ENCODE measurements at regions not wholly inside any gene's neighbourhood (a gene's known extent, or its start where the extent isn't known, plus 50 kb on each side); places are given as distances from the start of the nearest gene placed in this dataset.

DNA sequence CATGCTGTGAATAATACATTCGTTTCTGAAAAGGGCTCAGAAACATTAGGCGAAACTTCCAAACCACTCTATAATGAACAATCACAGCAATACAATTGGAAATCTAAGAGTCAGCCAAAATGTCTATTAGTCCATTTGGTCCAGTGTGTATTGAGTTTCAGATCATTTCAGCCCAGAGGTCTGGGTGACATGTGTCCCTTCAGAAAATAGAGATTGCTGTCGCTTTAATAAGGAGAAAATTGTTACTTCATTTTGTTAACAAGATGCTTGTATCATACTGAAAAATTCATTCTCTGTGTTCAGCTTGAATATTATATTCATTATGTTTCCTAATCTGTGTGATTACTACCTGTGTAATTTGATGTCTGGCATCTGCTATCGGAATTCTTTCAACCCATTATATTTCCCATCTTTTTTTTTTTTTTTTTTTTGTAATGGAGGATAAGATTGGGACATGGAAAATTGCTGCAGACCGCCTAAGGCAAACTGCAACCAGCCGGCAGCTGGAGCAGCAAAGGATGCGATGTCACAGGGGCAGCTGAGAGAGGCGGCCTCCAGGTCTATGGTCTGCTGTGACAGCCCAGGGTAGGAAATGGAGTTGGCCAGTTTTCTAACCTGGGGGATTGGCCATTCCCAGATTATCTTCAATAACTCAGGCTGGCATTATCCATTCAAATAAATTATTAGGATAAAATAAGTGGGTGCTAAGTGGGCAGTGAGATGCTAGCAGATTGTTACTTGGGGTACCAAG, 170.9 kb upstream of the NPVF start:
- TF ChIP-seq, protein P1, sequence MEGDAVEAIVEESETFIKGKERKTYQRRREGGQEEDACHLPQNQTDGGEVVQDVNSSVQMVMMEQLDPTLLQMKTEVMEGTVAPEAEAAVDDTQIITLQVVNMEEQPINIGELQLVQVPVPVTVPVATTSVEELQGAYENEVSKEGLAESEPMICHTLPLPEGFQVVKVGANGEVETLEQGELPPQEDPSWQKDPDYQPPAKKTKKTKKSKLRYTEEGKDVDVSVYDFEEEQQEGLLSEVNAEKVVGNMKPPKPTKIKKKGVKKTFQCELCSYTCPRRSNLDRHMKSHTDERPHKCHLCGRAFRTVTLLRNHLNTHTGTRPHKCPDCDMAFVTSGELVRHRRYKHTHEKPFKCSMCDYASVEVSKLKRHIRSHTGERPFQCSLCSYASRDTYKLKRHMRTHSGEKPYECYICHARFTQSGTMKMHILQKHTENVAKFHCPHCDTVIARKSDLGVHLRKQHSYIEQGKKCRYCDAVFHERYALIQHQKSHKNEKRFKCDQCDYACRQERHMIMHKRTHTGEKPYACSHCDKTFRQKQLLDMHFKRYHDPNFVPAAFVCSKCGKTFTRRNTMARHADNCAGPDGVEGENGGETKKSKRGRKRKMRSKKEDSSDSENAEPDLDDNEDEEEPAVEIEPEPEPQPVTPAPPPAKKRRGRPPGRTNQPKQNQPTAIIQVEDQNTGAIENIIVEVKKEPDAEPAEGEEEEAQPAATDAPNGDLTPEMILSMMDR (IDR thresholded peaks at IDR 0.05), result no peak
- TF ChIP-seq POLR2A (IDR thresholded peaks at IDR 0.05) (no peak), POLR2AphosphoS5 (IDR thresholded peaks at IDR 0.05) (no peak)

All from gastroesophageal sphincter (tissue), 3 donors.